Activated T-cell treated with anti-CD3 and anti-CD28 coated beads for 4 hours (primary cell): ENCODE measurements at regions not wholly inside any gene's neighbourhood (a gene's known extent, or its start where the extent isn't known, plus 50 kb on each side); places are given as distances from the start of the nearest gene placed in this dataset.
"Not testable (repeated sequence)": the region's sequence is repeated elsewhere in the genome, so short reads cannot be mapped to it uniquely, and the experiment has no call there.

Source experiments
- DNase-seq: peaks from one replicate; pipeline ENCODE4 v3.0.0-alpha.2; 2020

DNA sequence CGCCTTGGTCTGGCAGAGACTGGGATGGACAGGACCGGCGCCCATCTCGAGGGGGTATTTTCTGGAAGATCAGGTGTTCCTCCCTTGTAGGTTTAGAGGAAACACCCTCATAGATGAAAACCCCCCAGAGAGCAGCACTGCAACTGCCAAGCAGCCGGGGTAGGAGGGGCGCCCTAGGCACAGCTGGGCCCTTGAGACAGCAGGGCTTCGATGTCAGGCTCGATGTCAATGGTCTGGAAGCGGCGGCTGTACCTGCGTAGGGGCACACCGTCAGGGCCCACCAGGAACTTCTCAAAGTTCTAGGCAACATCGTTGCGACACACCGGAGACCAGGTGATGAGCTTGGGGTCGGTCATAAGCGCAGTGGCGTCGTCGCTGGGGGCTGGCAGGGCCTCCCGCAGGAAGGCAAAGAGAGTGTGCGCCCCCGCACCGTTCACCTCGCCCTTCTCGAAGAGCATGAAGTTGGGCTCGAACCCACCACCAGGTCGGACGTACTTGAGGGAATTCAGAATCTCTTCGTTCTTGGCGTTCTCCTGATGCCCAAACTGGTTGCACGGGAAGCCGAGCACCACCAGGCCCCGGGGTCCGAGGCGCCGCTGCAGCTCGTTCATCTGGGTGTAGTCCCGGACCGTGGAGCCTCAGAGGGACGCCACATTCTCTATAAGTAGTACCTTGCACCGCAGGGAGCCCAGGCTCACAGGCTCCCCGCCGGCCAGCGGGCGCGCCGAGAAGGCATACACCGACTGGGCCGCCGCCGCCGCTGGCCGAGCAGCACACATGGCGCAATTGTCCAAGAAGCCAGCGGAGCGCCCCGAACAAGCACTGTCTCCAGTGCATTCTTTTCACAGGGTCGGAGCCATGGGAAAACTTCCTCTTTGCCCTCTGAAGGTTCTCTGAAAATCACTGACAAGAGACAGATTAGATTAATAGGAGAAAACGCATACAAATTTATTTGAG lies 59.0 kb upstream of the ATXN3L start:
- not testable (repeated sequence) for DNase-seq

DNA sequence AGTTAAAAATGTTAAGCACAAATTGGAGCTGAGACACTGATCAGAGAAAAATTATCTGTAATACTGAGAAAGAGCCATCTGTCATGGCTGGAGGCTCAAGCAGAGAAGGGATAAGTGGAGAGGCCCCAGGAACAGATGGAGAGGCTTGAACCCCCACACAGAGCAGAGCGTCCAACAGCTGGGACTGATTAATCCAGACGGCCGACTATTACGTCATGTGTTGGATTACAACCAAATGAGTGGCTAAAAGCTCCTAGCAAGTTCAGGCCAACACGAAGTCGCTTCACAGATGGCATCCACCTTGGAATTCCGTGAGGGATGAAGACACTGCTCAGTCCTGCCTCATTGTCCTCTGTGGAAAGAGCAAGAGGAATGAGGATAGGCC lies 57.7 kb upstream of the ATXN3L start:
- DNase-seq, result no peak

DNA sequence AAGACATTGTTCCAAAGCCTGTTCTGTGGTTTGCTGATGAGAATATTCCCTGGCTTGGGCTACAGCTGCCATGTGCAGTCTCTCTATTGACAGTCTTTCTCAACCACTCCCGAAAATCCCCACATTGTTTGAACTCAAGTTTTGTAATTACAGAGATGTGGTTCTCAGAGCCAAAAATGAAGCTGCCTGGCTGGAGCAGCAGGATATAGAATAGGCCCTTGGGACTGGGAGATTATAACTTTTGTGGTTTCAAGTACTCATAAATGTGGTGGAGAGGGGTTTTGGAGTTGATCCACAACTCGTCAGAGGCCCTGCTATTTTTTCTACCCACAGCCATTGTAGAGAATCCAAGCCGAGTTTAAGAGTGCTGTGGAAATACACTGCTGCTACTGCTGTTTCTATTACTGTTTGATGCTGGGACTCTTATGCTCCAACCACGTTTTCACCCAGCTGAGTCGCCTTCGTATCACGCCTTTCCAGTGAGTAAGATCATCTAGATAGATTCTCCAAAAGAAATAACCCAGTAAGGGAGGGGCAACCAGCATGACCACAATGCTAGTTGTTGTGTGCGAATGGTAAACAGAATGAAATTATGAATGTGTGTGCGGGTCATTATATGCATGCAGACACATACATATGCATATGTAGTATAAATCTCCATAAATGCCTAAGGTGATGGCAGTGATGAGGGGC lies 57.1 kb upstream of the ATXN3L start:
- DNase-seq, result no peak

DNA sequence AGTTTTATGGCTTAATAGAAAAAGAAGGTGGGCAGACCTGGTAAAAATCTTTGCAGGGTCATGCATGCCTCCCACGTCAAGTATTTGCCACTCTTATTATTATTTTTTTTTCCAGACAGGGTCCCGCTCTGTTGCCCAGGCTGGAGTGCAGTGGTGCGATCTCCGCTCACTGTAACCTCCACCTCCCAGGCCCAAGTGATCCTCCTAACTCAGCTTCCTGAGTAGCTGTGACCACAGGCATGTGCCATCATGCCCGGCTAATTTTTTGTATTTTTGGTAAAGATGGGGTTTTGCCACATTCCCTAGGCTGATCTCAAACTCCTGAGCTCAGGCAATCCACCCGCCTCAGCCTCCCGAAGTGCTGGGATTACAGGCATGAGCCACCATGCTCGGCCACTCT lies 55.7 kb upstream of the ATXN3L start:
- DNase-seq, result not testable (repeated sequence)

DNA sequence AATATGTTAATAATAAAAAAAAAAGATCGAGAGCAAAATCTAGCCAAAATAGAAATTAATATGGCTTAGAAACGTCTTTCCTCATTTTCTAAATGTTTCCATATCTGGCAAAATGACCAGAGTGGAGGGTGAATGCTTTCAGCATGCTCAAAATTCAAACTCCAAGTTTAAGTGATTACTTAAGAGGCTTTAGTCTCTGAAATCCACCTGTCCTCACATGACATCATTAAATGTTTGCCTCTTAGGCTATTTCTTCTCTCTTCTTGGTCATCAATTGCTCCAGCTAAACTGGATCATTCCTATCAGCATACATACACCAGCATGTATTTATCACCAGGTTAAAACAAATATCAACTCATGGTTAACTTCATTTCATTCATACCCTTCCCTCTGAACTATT lies 54.5 kb upstream of the ATXN3L start:
- DNase-seq, result no peak

DNA sequence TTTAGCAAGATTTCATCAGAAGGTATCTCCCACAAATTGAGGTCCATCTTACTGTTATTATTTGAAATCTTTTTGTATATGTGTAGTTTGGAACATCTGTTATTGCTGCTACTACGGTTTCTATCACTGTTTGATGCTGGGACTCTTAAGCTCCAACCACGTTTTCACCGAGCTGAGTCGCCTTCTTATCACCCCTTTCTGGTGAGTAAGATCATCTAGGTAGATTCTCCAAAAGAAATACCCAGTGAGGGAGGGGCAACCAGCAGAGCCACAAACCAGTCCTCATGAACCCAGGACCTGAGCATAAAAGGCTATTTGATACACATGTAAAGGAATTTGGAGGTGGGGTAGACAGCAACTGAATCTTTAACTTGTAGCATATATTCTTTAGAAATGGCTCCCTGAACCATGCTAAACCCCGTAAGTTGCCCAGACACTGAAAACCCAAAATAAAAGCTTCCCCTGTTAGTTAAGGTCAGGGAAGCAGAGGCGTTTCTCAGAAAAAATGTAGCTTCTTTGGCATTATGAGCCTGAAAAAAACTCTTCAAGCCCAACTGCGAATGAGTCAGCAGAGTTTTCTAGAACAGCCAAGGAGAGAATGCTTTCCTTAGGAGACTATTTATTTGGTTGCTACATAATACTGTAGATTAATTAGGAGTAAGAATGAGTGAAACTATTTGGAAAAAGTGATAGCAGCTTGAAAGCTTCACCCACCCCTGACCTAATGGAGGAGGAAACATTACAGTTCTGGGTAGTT lies 53.8 kb upstream of the ATXN3L start:
- no peak for DNase-seq

DNA sequence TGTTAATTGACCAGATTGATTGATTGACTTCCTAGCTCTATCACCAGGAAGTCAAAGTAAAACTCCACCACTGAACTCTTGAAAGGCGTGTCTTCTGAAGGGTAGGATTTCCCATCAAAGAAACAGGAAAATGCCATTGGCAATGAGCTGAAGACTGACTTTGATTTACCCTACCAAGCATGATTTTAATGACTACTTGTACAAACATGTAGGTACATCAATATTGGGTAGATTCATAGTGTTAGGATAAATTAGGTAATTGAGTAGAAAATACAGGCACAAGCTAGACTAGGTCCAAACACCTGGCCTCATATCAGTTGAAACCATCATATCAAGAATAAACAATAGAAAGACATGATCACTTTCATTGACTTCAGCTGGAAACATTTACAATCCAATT lies 53.2 kb upstream of the ATXN3L start:
- DNase-seq, result no peak

DNA sequence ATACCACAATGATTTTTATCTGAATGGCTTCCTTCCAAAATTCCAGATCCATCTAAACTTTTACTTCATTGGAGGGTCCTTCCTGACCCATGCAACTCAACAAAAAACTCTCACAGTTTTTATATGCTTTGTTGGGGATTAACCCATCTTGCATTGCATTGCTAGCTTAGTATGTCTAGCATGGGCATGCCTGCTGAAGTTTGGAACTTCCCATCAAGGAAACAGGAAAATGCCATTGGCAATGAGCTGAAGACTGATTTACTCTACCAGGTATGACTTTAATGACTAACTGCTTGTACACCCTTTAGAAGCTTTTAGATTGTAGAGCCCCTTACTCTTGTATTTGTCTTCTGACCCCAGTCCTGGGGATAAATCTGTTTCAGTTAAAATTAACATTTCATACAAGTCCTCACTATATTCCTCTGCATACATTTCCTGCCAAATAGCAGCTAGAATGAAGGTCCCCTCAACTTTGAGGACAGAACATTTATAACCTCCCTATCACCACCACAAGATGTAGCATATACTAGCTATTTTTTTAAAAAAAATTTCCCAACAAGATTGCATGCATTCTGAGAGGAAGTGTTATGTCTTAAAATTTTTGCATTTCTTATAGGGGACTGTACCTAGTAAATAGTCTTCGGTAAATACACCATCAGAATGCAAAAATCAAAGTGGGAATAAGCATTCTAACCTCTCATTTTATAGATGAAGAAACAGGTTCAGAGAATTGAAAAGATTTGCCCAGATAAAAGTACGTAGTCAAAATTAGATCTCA lies 52.5 kb upstream of the ATXN3L start:
- DNase-seq, result no peak

DNA sequence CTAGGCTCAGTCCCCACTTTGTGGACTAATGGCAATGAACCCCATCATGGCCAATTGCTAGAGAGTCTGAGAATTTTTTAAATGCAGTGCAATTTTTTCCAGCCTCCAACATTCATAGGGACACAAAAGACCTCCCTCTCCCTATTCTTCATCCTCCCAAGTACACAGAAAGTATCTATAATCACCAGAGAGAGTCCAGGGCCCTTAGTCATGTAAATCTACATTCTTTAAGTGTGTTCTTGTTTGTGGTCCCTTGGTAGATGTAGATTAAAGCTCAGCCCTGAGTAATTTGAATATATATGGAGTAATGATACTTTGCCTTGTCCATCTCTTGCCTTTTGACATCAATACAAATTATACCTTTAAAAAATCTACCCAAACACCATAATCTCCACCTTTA lies 51.3 kb upstream of the ATXN3L start:
- DNase-seq, result no peak

DNA sequence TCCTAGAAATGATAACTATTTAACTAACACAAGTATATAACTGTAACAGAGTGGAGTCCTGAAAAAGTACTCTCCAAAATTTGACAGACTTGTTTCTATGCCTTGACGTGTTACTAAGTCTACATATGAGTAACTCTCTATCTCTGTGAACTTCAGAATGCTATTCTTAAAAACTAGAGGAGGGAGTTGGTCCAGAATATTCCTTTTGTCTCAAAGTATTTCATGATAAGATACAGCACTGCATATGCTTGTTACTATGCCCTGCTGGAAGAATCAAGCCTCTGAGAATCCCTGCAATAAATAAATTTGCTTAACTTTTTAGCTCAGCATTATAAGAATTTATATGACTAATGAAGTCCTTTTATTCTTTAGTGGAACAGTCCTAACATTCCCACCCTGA lies 50.9 kb upstream of the ATXN3L start:
- no peak for DNase-seq
